IMR-90 (cell line): ENCODE measurements at regions not wholly inside any gene's neighbourhood (a gene's known extent, or its start where the extent isn't known, plus 50 kb on each side); places are given as distances from the start of the nearest gene placed in this dataset.

Experiments used
- ATAC-seq: fragments of 200-7000 bp; cut with Tn5 transposase; 2 replicates; pipeline ENCODE4 v1.9.1; 2020; ENCODE audit warnings: low read depth, mild to moderate bottlenecking, moderate library complexity
- BruUV-seq: library from RNA; stranded (reverse); fragments of 400-500 nt; replicated peaks from 2 replicates; lab custom pipeline; 2021; lab: Mats Ljungman, UMichigan
- CTCF ChIA-PET: fragments of 300-600 bp; formaldehyde crosslinking; extraction: SDS; loops from one replicate; lab custom pipeline; 2021; ENCODE audit warnings: antibody characterized with exemption; lab: Yijun Ruan, JAX
- POLR2A ChIA-PET: fragments of 300-600 bp; sonication (Branson Sonifier 250); formaldehyde crosslinking; loops from one replicate; lab custom pipeline; 2022; ENCODE audit warnings: antibody characterized with exemption; ENCODE audit not compliant: unreplicated experiment; lab: Charles Lee
- DNase-seq: peaks from one replicate; pipeline ENCODE4 v3.0.0; 2013
- H2AFZ ChIP-seq: replicated peaks from 2 replicates; pipeline ENCODE3; 2013; ENCODE audit warnings: low read length, mild to moderate bottlenecking; ENCODE audit not compliant: poor library complexity
- H2AK5ac ChIP-seq: 2 replicates; pipeline ENCODE4 v1.6.1; 2013; ENCODE audit warnings: low read depth, low read length, inconsistent platforms
- H2AK9ac ChIP-seq: replicated peaks from 2 replicates; pipeline ENCODE3; 2013; ENCODE audit warnings: mild to moderate bottlenecking, low read depth, low read length, moderate library complexity; ENCODE audit not compliant: poor library complexity
- H2BK120ac ChIP-seq: 2 replicates; pipeline ENCODE4 v1.6.1; 2013; ENCODE audit warnings: low read depth, low read length, inconsistent platforms
- H2BK15ac ChIP-seq: 3 replicates; pipeline ENCODE4 v1.6.1; 2013; ENCODE audit warnings: low read depth, low read length, inconsistent platforms
- H2BK20ac ChIP-seq: 2 replicates; pipeline ENCODE4 v1.6.1; 2013; ENCODE audit warnings: low read depth, mild to moderate bottlenecking, inconsistent platforms, low read length, moderate library complexity
- H2BK5ac ChIP-seq: 2 replicates; pipeline ENCODE4 v1.6.1; 2013; ENCODE audit warnings: mild to moderate bottlenecking, low read depth, low read length, inconsistent platforms; ENCODE audit not compliant: poor library complexity, severe bottlenecking
- H3K14ac ChIP-seq: replicated peaks from 2 replicates; pipeline ENCODE4 v1.6.1; 2013; ENCODE audit warnings: low read depth, low read length, inconsistent platforms
- H3K18ac ChIP-seq: 2 replicates; pipeline ENCODE4 v1.6.1; 2013; ENCODE audit warnings: low read depth, low read length, control low read depth
- H3K23ac ChIP-seq: 2 replicates; pipeline ENCODE4 v1.6.1; 2013; ENCODE audit warnings: low read depth, low read length, inconsistent platforms
- H3K27ac ChIP-seq: 2 replicates; pipeline ENCODE4 v1.5.1; 2013; ENCODE audit warnings: mild to moderate bottlenecking, control low read depth, low read length; ENCODE audit not compliant: insufficient read depth
- H3K27me3 ChIP-seq: 2 replicates; pipeline ENCODE4 v1.6.1; 2013; ENCODE audit warnings: low read length; ENCODE audit not compliant: control insufficient read depth, insufficient read depth
- H3K36me3 ChIP-seq: 2 replicates; pipeline ENCODE4 v1.6.1; 2013; ENCODE audit warnings: low read length, mixed read lengths; ENCODE audit not compliant: control insufficient read depth, insufficient read depth
- H3K4ac ChIP-seq: 2 replicates; pipeline ENCODE4 v1.6.1; 2013; ENCODE audit warnings: low read depth, low read length, inconsistent platforms
- H3K4me1 ChIP-seq: 2 replicates; pipeline ENCODE4 v1.6.1; 2013; ENCODE audit warnings: low read length, mixed read lengths; ENCODE audit not compliant: control insufficient read depth, insufficient read depth
- H3K4me2 ChIP-seq: 2 replicates; pipeline ENCODE4 v1.6.1; 2013; ENCODE audit warnings: low read depth, mild to moderate bottlenecking, control low read depth, low read length, moderate library complexity
- H3K4me3 ChIP-seq: 2 replicates; pipeline ENCODE4 v1.5.1; 2013; ENCODE audit warnings: low read depth, mild to moderate bottlenecking, control low read depth, low read length, moderate library complexity; ENCODE audit not compliant: insufficient read depth
- H3K56ac ChIP-seq: 2 replicates; pipeline ENCODE4 v1.6.1; 2013; ENCODE audit warnings: low read length, inconsistent platforms; ENCODE audit not compliant: insufficient read depth; ENCODE audit errors: extremely low read depth
- H3K79me1 ChIP-seq, 2 experiments: 2 replicates each; pipeline ENCODE4 v1.6.1; 2013; ENCODE audit warnings: low read length in 2 of 2, inconsistent platforms in 1 of 2, low read depth in 1 of 2
- H3K9ac ChIP-seq: 2 replicates; pipeline ENCODE4 v1.6.1; 2013; ENCODE audit warnings: low read depth, low read length, control low read depth
- H3K9me1 ChIP-seq: 2 replicates; pipeline ENCODE4 v1.6.1; 2013; ENCODE audit warnings: low read length, inconsistent platforms; ENCODE audit not compliant: insufficient read depth
- H3K9me3 ChIP-seq: 2 replicates; pipeline ENCODE4 v1.6.1; 2013; ENCODE audit warnings: low read length; ENCODE audit not compliant: control insufficient read depth, insufficient read depth
- H4K20me1 ChIP-seq: 2 replicates; pipeline ENCODE4 v1.6.1; 2013; ENCODE audit warnings: low read length, inconsistent platforms; ENCODE audit not compliant: insufficient read depth
- H4K5ac ChIP-seq: 2 replicates; pipeline ENCODE4 v1.6.1; 2013; ENCODE audit warnings: mild to moderate bottlenecking, low read depth, low read length, control low read depth
- H4K8ac ChIP-seq, 2 experiments: 2 replicates each; pipeline ENCODE4 v1.6.1; 2013; ENCODE audit warnings: low read depth in 2 of 2, low read length in 2 of 2, control low read depth in 1 of 2, inconsistent platforms in 1 of 2
- H4K91ac ChIP-seq: 2 replicates; pipeline ENCODE4 v1.6.1; 2013; ENCODE audit warnings: low read depth, low read length, inconsistent platforms; ENCODE audit not compliant: insufficient read depth
- BHLHE40 ChIP-seq: fragments of 150-350 bp; IDR thresholded peaks from 2 replicates; pipeline ENCODE4 v1.6.1; 2016; ENCODE audit warnings: mild to moderate bottlenecking, low read depth, low read length
- CEBPB ChIP-seq: IDR thresholded peaks from 2 replicates; pipeline ENCODE4 v1.6.1; 2012; ENCODE audit warnings: low read depth, low read length, improper control_type of control experiment
- CHD1 ChIP-seq: IDR thresholded peaks from 2 replicates; pipeline ENCODE4 v1.6.1; 2012; ENCODE audit warnings: low read depth, low read length, improper control_type of control experiment
- FOS ChIP-seq: fragments of 150-350 bp; IDR thresholded peaks from 2 replicates; pipeline ENCODE4 v1.6.1; 2016; ENCODE audit warnings: low read depth, low read length
- MAFK ChIP-seq: IDR thresholded peaks from 2 replicates; pipeline ENCODE4 v1.6.1; 2012; ENCODE audit warnings: low read depth, low read length, improper control_type of control experiment
- MXI1 ChIP-seq: IDR thresholded peaks from 2 replicates; pipeline ENCODE4 v1.6.1; 2012; ENCODE audit warnings: low read depth, mild to moderate bottlenecking, low read length, moderate library complexity, borderline replicate concordance
- NFE2L2 ChIP-seq: fragments of 150-350 bp; IDR thresholded peaks from 2 replicates; pipeline ENCODE4 v1.6.1; 2016; ENCODE audit warnings: low read depth, mild to moderate bottlenecking, low read length
- POLR2A ChIP-seq: IDR thresholded peaks from 2 replicates; pipeline ENCODE4 v1.6.1; 2012; ENCODE audit warnings: mild to moderate bottlenecking, low read depth, low read length
- RAD21 ChIP-seq: IDR thresholded peaks from 2 replicates; pipeline ENCODE4 v1.6.1; 2012; ENCODE audit warnings: low read length, improper control_type of control experiment
- RCOR1 ChIP-seq: IDR thresholded peaks from 2 replicates; pipeline ENCODE4 v1.6.1; 2012; ENCODE audit warnings: mild to moderate bottlenecking, low read length, improper control_type of control experiment; ENCODE audit not compliant: insufficient replicate concordance
- RFX5 ChIP-seq: IDR thresholded peaks from 2 replicates; pipeline ENCODE4 v1.8.0; 2012; ENCODE audit warnings: low read depth, mild to moderate bottlenecking, low read length, moderate library complexity
- SMC3 ChIP-seq: fragments of 150-350 bp; IDR thresholded peaks from 2 replicates; pipeline ENCODE4 v1.6.1; 2016; ENCODE audit warnings: low read depth, mild to moderate bottlenecking, antibody characterized with exemption, low read length, moderate library complexity
- WGBS, 2 experiments: methylation state at CpG; one replicate each; pipeline versions ENCODE4 v1.1.5 to v1.1.7; 2013; ENCODE audit warnings: missing lambda C conversion rate in 2 of 2; ENCODE audit not compliant: insufficient read length in 1 of 2; ENCODE audit errors: extremely low coverage in 2 of 2; 5-methylcytosine and 5-hydroxymethylcytosine counted together
- dilution Hi-C: fragments of 300-500 bp; cut with HindIII; formaldehyde crosslinking; loops from one replicate; pipeline ENCODE4 v1.14.3; 2018; ENCODE audit warnings: low sequenced_read_pairs; ENCODE audit not compliant: unreplicated experiment
- in situ Hi-C: fragments of 300-500 bp; cut with MboI; formaldehyde crosslinking; loops from 3 replicates; pipeline ENCODE4 v1.14.3; 2019; ENCODE audit warnings: low sequenced_read_pairs, inconsistent platforms, mixed read lengths
- intact Hi-C: fragments of 100-400 bp; cut with micrococcal nuclease; formaldehyde crosslinking; loops from 2 replicates; pipeline ENCODE4 v1.10.0; 2022
- TF ChIP-seq, protein P1 (sequence below): conservative IDR thresholded peaks from 2 replicates; pipeline ENCODE4 v1.5.1; 2012; ENCODE audit warnings: mild to moderate bottlenecking, low read depth, low read length, improper control_type of control experiment

DNA sequence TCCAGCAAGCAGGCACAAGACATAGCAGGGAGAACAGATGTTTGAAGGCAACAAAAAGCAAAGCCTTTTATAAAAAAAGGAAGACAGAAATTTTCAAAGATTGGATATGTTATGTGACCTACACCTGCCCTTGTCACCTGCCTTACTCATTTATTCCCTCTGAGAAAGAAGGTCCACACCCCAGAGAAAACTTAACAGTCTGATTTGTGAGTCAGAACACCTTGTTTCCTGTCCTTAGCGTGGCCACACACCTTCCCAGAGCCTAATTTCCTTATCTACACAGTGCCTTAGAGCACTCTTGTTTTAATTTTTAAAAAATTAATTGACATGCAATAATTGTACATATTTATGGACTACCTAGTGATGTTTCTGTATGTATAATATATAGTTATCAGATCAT lies 419.0 kb upstream of the DAB2 start:
- Histone ChIP-seq H2BK15ac (no peak overlapping the region), H3K27me3 (no peaks in the 10 kb centered on the region; the same call in none of the 2 replicates), H3K23ac (no peak overlapping the region), H3K4ac (no peak overlapping the region), H2BK20ac (no peak overlapping the region), H4K91ac (no peak overlapping the region), H3K9ac (no peak overlapping the region), H3K27ac (no peak overlapping the region), H3K4me2 (no peak overlapping the region), H2AK5ac (no peak overlapping the region), H3K4me3 (no peak overlapping the region), H2AFZ (no peak overlapping the region), H3K56ac (no peak overlapping the region), H3K79me1 (no peaks in the 10 kb centered on the region), H3K14ac (no peak overlapping the region), H2AK9ac (no peak overlapping the region), H3K18ac (no peak overlapping the region), H3K9me3 (peaks cover 1% of the 10 kb centered on the region; the same call in 1 of the 2 replicates), H4K5ac (no peak overlapping the region), H2BK120ac (no peak overlapping the region), H3K4me1 (no peaks in the 10 kb centered on the region), H4K8ac (no peak overlapping the region), H4K20me1 (no peaks in the 10 kb centered on the region), H2BK5ac (no peak overlapping the region), H3K9me1 (no peaks in the 10 kb centered on the region), H3K36me3 (no peaks in the 10 kb centered on the region)
- BruUV-seq: no TSS peak
- ATAC-seq (no peak), DNase-seq (no peak)
- no CpG with 5 or more reads among the region's 1 CpG for WGBS, 2 experiments
- TF ChIP-seq BHLHE40: no peak
- TF ChIP-seq MXI1: no peak
- TF ChIP-seq SMC3: no peak
- no peak for TF ChIP-seq MAFK
- TF ChIP-seq RAD21: no peak
- TF ChIP-seq CEBPB: no peak
- TF ChIP-seq, protein P1, sequence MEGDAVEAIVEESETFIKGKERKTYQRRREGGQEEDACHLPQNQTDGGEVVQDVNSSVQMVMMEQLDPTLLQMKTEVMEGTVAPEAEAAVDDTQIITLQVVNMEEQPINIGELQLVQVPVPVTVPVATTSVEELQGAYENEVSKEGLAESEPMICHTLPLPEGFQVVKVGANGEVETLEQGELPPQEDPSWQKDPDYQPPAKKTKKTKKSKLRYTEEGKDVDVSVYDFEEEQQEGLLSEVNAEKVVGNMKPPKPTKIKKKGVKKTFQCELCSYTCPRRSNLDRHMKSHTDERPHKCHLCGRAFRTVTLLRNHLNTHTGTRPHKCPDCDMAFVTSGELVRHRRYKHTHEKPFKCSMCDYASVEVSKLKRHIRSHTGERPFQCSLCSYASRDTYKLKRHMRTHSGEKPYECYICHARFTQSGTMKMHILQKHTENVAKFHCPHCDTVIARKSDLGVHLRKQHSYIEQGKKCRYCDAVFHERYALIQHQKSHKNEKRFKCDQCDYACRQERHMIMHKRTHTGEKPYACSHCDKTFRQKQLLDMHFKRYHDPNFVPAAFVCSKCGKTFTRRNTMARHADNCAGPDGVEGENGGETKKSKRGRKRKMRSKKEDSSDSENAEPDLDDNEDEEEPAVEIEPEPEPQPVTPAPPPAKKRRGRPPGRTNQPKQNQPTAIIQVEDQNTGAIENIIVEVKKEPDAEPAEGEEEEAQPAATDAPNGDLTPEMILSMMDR: no peak
- TF ChIP-seq RCOR1: no peak
- no peak for TF ChIP-seq FOS
- no peak for TF ChIP-seq RFX5
- TF ChIP-seq NFE2L2: no peak
- no peak for TF ChIP-seq CHD1
- no peak for TF ChIP-seq POLR2A
- in situ Hi-C loops (no loop called here), dilution Hi-C loops (no loop called here), intact Hi-C loops (no loop called here)
- POLR2A ChIA-PET: no interaction called here
- CTCF ChIA-PET: interaction anchor here (0.9 kb wide), 1 partner anchor 8 kb away, joined by 3 read pairs; no protein-coding TSS in a partner anchor
